H1 (cell line): ENCODE measurements at regions not wholly inside any gene's neighbourhood (a gene's known extent, or its start where the extent isn't known, plus 50 kb on each side); places are given as distances from the start of the nearest gene placed in this dataset.

Experiments
- ASH2L ChIP-seq: fragments of 200-600, 300-600 bp; sonication (generic); IDR thresholded peaks from one replicate; pipeline ENCODE4 v1.7.1; 2017; ENCODE audit warnings: low read length
- BACH1 ChIP-seq: IDR thresholded peaks from 2 replicates; pipeline ENCODE4 v1.6.1; 2012; ENCODE audit warnings: low read length, improper control_type of control experiment
- BCL11A ChIP-seq, 2 experiments: IDR thresholded peaks; one replicate each; pipeline ENCODE4 v1.6.1; 2011; ENCODE audit warnings: low read depth in 2 of 2, low read length in 2 of 2, mild to moderate bottlenecking in 2 of 2
- BRCA1 ChIP-seq: IDR thresholded peaks from 2 replicates; pipeline ENCODE4 v1.6.1; 2012; ENCODE audit warnings: low read depth, low read length, improper control_type of control experiment
- CBX5 ChIP-seq: fragments of 300-800, 300-1000 bp; sonication (generic); IDR thresholded peaks from 2 replicates; pipeline ENCODE4 v1.7.1; 2016; ENCODE audit warnings: antibody characterized with exemption, low read length, low read depth
- HDAC6 ChIP-seq: IDR thresholded peaks from one replicate; pipeline ENCODE4 v1.7.1; 2012; ENCODE audit warnings: low read depth, mild to moderate bottlenecking, inconsistent platforms, low read length, moderate library complexity
- JUND ChIP-seq: IDR thresholded peaks from 2 replicates; pipeline ENCODE4 v1.6.1; 2011; ENCODE audit warnings: mild to moderate bottlenecking, improper control_type of control experiment, low read length
- KDM5A ChIP-seq: fragments of 200-600 bp; IDR thresholded peaks from 2 replicates; pipeline ENCODE4 v1.7.1; 2012; ENCODE audit warnings: mild to moderate bottlenecking, low read length, inconsistent platforms, mixed read lengths
- MAFK ChIP-seq: IDR thresholded peaks from 2 replicates; pipeline ENCODE4 v1.6.1; 2012; ENCODE audit warnings: low read depth, mild to moderate bottlenecking, improper control_type of control experiment, low read length
- NANOG ChIP-seq: IDR thresholded peaks from 2 replicates; pipeline ENCODE4 v1.6.1; 2011; ENCODE audit warnings: low read length, low read depth, mild to moderate bottlenecking, inconsistent platforms; ENCODE audit not compliant: insufficient read depth, poor library complexity, severe bottlenecking
- POU5F1 ChIP-seq: IDR thresholded peaks from 2 replicates; pipeline ENCODE4 v1.6.1; 2011; ENCODE audit warnings: low read depth, mild to moderate bottlenecking, low read length, moderate library complexity
- RAD21 ChIP-seq, 2 experiments: IDR thresholded peaks in 1 of 2; conservative IDR thresholded peaks in 1 of 2; 2 replicates each; pipeline ENCODE4 v1.6.1; 2011; ENCODE audit warnings: low read depth in 2 of 2, low read length in 2 of 2, improper control_type of control experiment in 1 of 2, inconsistent platforms in 1 of 2, mild to moderate bottlenecking in 1 of 2, moderate library complexity in 1 of 2
- RFX5 ChIP-seq: IDR thresholded peaks from 2 replicates; pipeline ENCODE4 v1.6.1; 2011; ENCODE audit warnings: low read depth, low read length, improper control_type of control experiment, borderline replicate concordance
- RXRA ChIP-seq: IDR thresholded peaks from 2 replicates; pipeline ENCODE4 v1.6.1; 2011; ENCODE audit warnings: low read depth, mild to moderate bottlenecking, low read length, moderate library complexity; ENCODE audit not compliant: insufficient read depth
- SAP30 ChIP-seq: fragments of 300-600 bp; sonication (generic); IDR thresholded peaks from 2 replicates; pipeline ENCODE4 v1.7.1; 2012; ENCODE audit warnings: low read length, moderate library complexity, mild to moderate bottlenecking, inconsistent platforms; ENCODE audit not compliant: insufficient read depth, insufficient replicate concordance
- SIN3A ChIP-seq, 2 experiments: IDR thresholded peaks in 1 of 2; conservative IDR thresholded peaks in 1 of 2; 2 replicates each; pipeline ENCODE4 v1.6.1; 2011 to 2012; ENCODE audit warnings: low read length in 2 of 2, improper control_type of control experiment in 1 of 2, low read depth in 1 of 2, mild to moderate bottlenecking in 1 of 2
- SIX5 ChIP-seq: IDR thresholded peaks from 2 replicates; pipeline ENCODE4 v1.6.1; 2011; ENCODE audit warnings: mild to moderate bottlenecking, low read depth, low read length
- SP2 ChIP-seq: IDR thresholded peaks from 2 replicates; pipeline ENCODE4 v1.6.1; 2012; ENCODE audit warnings: mild to moderate bottlenecking, low read length, inconsistent platforms
- SP4 ChIP-seq: IDR thresholded peaks from 2 replicates; pipeline ENCODE4 v1.6.1; 2012; ENCODE audit warnings: low read length, inconsistent platforms
- SRF ChIP-seq: IDR thresholded peaks from 2 replicates; pipeline ENCODE4 v1.6.1; 2011; ENCODE audit warnings: mild to moderate bottlenecking, low read depth, low read length, moderate library complexity
- TCF12 ChIP-seq: IDR thresholded peaks from 2 replicates; pipeline ENCODE4 v1.6.1; 2011; ENCODE audit warnings: low read depth, mild to moderate bottlenecking, low read length
- TF ChIP-seq, protein P1 (sequence below): IDR thresholded peaks from 2 replicates; pipeline ENCODE4 v1.6.1; 2011; ENCODE audit warnings: low read depth, mild to moderate bottlenecking, low read length; ENCODE audit not compliant: insufficient read depth
- TF ChIP-seq, protein P2 (sequence below): IDR thresholded peaks from 2 replicates; pipeline ENCODE4 v1.6.1; 2012; ENCODE audit warnings: low read length, inconsistent platforms

DNA sequence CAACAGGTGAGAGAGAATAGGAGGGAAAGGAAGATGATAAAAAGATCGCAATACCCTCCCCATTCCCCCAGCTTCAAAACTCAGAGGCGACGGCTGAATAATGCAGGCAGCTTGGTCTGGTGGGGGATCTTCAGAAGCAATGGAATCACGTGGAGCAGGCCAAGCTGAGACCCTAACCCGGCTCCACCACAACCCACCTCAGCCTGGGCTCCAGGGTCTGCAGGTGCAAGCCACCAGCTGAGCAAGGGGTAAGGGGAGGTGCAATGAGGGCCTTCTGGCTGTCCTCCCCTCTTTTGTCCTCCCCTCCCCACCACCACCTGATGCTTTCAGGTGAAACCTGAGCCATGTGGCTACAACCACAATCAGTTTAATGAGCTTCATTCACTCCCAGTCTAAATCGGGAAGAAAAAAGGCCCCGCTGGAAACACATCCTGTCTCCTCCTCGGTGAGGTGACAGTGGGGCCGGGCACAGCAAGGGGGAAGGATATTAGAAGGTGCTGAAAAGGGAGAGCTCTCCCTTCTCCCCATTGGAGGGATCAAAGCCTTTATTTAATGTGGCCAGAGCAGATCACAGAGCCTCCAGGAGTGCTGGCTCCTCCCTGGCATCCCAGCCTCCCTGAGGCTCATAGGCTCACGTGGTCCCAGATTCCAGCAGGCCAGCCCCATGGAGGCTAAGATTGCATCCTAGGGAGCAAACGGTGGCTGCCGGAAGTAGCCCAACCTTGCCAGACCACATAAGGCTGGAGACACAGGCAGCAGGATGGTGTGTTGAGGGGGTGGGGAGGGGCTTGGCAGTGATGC lies 261.0 kb downstream of the SOX9 start (continued):
- 0 out of 2 replicates have a peak, but pooled peaks have one; percentile 77 for TF ChIP-seq TCF12
- TF ChIP-seq ASH2L, result peak; percentile 69
- no peak for TF ChIP-seq NANOG
- TF ChIP-seq CBX5, result no peak
- no peak for TF ChIP-seq HDAC6
- TF ChIP-seq, protein P1, sequence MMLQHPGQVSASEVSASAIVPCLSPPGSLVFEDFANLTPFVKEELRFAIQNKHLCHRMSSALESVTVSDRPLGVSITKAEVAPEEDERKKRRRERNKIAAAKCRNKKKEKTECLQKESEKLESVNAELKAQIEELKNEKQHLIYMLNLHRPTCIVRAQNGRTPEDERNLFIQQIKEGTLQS, result no peak
- no peak for TF ChIP-seq RFX5
- no peak for TF ChIP-seq BCL11A (IDR thresholded peaks at IDR 0.05; ENCODE audit: low read depth in 2 of 2, low read length in 2 of 2)
- no peak for TF ChIP-seq SAP30
- no peak for TF ChIP-seq KDM5A
- no peak for TF ChIP-seq JUND
- TF ChIP-seq MAFK, result no peak
- no peak for TF ChIP-seq BRCA1
- TF ChIP-seq SIX5, result no peak
- TF ChIP-seq, protein P2, sequence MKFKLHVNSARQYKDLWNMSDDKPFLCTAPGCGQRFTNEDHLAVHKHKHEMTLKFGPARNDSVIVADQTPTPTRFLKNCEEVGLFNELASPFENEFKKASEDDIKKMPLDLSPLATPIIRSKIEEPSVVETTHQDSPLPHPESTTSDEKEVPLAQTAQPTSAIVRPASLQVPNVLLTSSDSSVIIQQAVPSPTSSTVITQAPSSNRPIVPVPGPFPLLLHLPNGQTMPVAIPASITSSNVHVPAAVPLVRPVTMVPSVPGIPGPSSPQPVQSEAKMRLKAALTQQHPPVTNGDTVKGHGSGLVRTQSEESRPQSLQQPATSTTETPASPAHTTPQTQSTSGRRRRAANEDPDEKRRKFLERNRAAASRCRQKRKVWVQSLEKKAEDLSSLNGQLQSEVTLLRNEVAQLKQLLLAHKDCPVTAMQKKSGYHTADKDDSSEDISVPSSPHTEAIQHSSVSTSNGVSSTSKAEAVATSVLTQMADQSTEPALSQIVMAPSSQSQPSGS, result no peak
- TF ChIP-seq RAD21 (IDR thresholded peaks at IDR 0.05 in 1 of 2, conservative IDR thresholded peaks at IDR 0.05 in 1 of 2; ENCODE audit: low read depth in 2 of 2, low read length in 2 of 2), result no peak
- TF ChIP-seq SP2, result no peak
- no peak for TF ChIP-seq SP4
- TF ChIP-seq POU5F1, result no peak
- no peak for TF ChIP-seq SIN3A (conservative IDR thresholded peaks at IDR 0.05 in 1 of 2, IDR thresholded peaks at IDR 0.05 in 1 of 2; ENCODE audit: low read depth in 1 of 2, low read length in 2 of 2)
- no peak for TF ChIP-seq BACH1
- peak; percentile 52 for TF ChIP-seq SRF
- no peak for TF ChIP-seq RXRA
